Upper lobe of left lung (tissue), 6 donors: ENCODE measurements at regions not wholly inside any gene's neighbourhood (a gene's known extent, or its start where the extent isn't known, plus 50 kb on each side); places are given as distances from the start of the nearest gene placed in this dataset.

Experiments
- ATAC-seq, 2 donors: fragments of 200-7000 bp; cut with Tn5 transposase; one replicate each; pipeline ENCODE4 v1.9.1; 2022; ENCODE audit warnings: mild to moderate bottlenecking in 2 of 2, moderate library complexity in 2 of 2; ENCODE audit not compliant: low FRiP score in 2 of 2
- DNase-seq, 2 donors: peaks; one replicate each; pipeline ENCODE4 v3.0.0-alpha.2; 2019 to 2020
- H3K27ac ChIP-seq, 4 donors: fragments of 200-600 bp; sonication (generic); one replicate each; pipeline ENCODE4 v1.5.1; 2016 to 2019
- H3K27me3 ChIP-seq, 4 donors: fragments of 200-600 bp; sonication (generic); one replicate each; pipeline ENCODE4 v1.5.1; 2017 to 2019
- H3K36me3 ChIP-seq, 4 donors: fragments of 200-600 bp; sonication (generic); one replicate each; pipeline ENCODE4 v1.5.1; 2016 to 2019
- H3K4me1 ChIP-seq, 4 donors: fragments of 200-600 bp; sonication (generic); one replicate each; pipeline ENCODE4 v1.5.1; 2018 to 2019
- H3K4me3 ChIP-seq, 4 donors: fragments of 200-600 bp; sonication (generic); one replicate each; pipeline ENCODE4 v1.5.1; 2017 to 2019; ENCODE audit warnings: mild to moderate bottlenecking in 2 of 4, moderate library complexity in 1 of 4
- H3K9me3 ChIP-seq, 4 donors: fragments of 200-600 bp; sonication (generic); one replicate each; pipeline ENCODE4 v1.5.1; 2018 to 2019
- EP300 ChIP-seq, 4 donors: sonication (generic); formaldehyde crosslinking; IDR thresholded peaks; one replicate each; pipeline ENCODE4 v1.5.1; 2017; ENCODE audit warnings: antibody characterized with exemption in 4 of 4, control low read depth in 2 of 4
- POLR2A ChIP-seq, 4 donors: fragments of 450-650 bp; IDR thresholded peaks; one replicate each; pipeline ENCODE4 v1.5.1; 2016 to 2017; ENCODE audit warnings: antibody characterized with exemption in 4 of 4, mild to moderate bottlenecking in 2 of 4
- POLR2AphosphoS5 ChIP-seq, 2 donors: sonication (generic); formaldehyde crosslinking; IDR thresholded peaks; one replicate each; pipeline ENCODE4 v1.5.1; 2017; ENCODE audit warnings: antibody characterized with exemption in 2 of 2
- WGBS, 2 donors: methylation state at CpG; one replicate each; pipeline ENCODE4 v1.1.5; 2017 to 2018; 5-methylcytosine and 5-hydroxymethylcytosine counted together
- small RNA-seq, 4 donors: library from RNA; depleted of rRNA; stranded (forward); fragments of <200 nt; gene quantifications; one replicate each; pipeline ENCODE3, GENCODE V24; 2016
- TF ChIP-seq, protein P1 (sequence below), 6 experiments: fragments of 450-650 bp in 4 of 6; fragments of 200-600 bp in 2 of 6; sonication (generic) in 2 of 6; IDR thresholded peaks; one replicate each; pipeline ENCODE4 v1.5.1; 2016 to 2019; ENCODE audit warnings: antibody characterized with exemption in 6 of 6
- donor health status: DM: no; HTN: no; CAD: no; lungs with moderate emphysema.
- donor health status: DM: no; HTN: yes; CAD: no; lungs with severe emphysema.

DNA sequence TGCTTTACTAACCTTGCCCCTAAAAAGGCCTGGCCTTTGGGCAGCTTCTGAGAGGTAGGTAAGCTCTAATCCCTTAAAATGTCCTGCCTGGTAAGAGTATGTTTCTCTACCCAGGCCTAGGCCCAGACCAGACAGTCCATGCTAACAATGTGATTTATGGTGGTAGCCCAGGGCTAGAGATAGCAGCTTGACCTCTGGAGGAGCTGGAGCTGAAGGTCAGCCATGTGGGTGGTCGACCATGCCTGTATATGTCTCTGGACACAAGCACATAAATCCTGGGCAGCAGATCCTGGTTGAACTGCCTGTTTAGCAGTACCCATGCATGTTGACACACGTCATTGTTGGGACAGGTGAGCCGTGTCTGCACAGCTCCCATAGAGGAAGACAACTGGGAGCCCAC lies 62.1 kb upstream of the PHACTR1 start:
- no peaks in the 10 kb centered on the region for H3K36me3 ChIP-seq
- WGBS, 2 donors = 64 to 79% methylated on average over 3 of the region's 3 CpGs
- H3K4me1 ChIP-seq = no peaks in the 10 kb centered on the region
- DNase-seq (no peak), ATAC-seq (no peak)
- H3K27ac ChIP-seq = no peak overlapping the region
- H3K9me3 ChIP-seq = no peaks in the 10 kb centered on the region
- no peak overlapping the region for H3K4me3 ChIP-seq
- no peak for TF ChIP-seq EP300 (IDR thresholded peaks at IDR 0.05)
- TF ChIP-seq, protein P1, sequence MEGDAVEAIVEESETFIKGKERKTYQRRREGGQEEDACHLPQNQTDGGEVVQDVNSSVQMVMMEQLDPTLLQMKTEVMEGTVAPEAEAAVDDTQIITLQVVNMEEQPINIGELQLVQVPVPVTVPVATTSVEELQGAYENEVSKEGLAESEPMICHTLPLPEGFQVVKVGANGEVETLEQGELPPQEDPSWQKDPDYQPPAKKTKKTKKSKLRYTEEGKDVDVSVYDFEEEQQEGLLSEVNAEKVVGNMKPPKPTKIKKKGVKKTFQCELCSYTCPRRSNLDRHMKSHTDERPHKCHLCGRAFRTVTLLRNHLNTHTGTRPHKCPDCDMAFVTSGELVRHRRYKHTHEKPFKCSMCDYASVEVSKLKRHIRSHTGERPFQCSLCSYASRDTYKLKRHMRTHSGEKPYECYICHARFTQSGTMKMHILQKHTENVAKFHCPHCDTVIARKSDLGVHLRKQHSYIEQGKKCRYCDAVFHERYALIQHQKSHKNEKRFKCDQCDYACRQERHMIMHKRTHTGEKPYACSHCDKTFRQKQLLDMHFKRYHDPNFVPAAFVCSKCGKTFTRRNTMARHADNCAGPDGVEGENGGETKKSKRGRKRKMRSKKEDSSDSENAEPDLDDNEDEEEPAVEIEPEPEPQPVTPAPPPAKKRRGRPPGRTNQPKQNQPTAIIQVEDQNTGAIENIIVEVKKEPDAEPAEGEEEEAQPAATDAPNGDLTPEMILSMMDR (IDR thresholded peaks at IDR 0.05) = no peak
- no peaks in the 10 kb centered on the region for H3K27me3 ChIP-seq

DNA sequence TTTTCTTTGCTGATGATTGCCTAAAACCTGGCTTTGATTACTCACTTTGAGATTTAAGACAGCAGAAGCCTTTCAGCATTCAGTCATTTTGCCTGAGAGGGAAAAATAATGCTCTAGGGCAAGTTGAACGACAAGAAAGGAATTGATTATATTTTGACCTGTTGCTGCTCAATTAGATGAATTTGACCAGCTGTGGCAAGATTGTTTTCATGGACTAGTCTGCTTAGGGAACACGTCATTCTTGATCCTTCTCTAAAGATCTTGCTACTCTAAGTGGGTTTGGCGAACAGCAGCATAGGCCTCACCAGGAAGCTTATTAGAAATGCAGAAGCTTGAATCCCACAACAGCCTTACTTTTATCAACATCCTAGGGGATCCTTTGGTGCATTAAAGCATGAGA lies 59.7 kb upstream of the PHACTR1 start:
- no peak for DNase-seq
- TF ChIP-seq, protein P1 (IDR thresholded peaks at IDR 0.05) = no peak
- TF ChIP-seq EP300 (IDR thresholded peaks at IDR 0.05) (no peak), POLR2A (IDR thresholded peaks at IDR 0.05) (no peak), POLR2AphosphoS5 (IDR thresholded peaks at IDR 0.05) (no peak)
- no peaks in the 10 kb centered on the region for H3K9me3 ChIP-seq
- no peaks in the 10 kb centered on the region for H3K4me1 ChIP-seq
- no peak overlapping the region for H3K4me3 ChIP-seq
- ATAC-seq = no peak
- no peak overlapping the region for H3K27ac ChIP-seq
- H3K36me3 ChIP-seq = no peaks in the 10 kb centered on the region
- 71 to 79% methylated on average over 3 of the region's 3 CpGs for WGBS, 2 donors
- no peaks in the 10 kb centered on the region for H3K27me3 ChIP-seq

DNA sequence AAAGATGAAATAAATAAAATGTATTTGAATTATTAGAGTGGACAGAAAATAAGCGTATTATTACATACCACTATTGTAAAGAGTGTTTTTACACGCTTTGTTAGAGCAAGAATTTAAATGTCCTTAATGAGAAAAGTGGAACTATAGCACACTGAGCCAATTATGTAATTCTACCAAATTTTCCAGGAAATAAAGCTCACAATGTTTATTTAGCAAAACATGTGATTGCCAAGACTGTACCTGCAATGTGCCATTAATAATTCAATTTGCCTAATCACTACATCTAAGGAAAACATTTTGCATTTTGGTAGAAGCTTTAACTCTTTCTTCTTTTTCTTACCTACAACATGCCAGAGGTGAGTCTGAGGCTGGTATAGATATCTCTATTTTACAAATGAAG lies 58.7 kb upstream of the PHACTR1 start:
- ATAC-seq = no peak
- Histone ChIP-seq H3K9me3 (no peaks in the 10 kb centered on the region), H3K4me1 (no peaks in the 10 kb centered on the region), H3K27ac (no peak overlapping the region), H3K36me3 (no peaks in the 10 kb centered on the region), H3K27me3 (no peaks in the 10 kb centered on the region), H3K4me3 (no peak overlapping the region)
- no peak for DNase-seq
- 68 to 79% methylated on average over 2 of the region's 2 CpGs for whole genome bisulfite sequencing, 2 donors
- TF ChIP-seq POLR2A (IDR thresholded peaks at IDR 0.05) (no peak), EP300 (IDR thresholded peaks at IDR 0.05) (no peak), POLR2AphosphoS5 (IDR thresholded peaks at IDR 0.05) (no peak)
- TF ChIP-seq, protein P1 (IDR thresholded peaks at IDR 0.05) = no peak

DNA sequence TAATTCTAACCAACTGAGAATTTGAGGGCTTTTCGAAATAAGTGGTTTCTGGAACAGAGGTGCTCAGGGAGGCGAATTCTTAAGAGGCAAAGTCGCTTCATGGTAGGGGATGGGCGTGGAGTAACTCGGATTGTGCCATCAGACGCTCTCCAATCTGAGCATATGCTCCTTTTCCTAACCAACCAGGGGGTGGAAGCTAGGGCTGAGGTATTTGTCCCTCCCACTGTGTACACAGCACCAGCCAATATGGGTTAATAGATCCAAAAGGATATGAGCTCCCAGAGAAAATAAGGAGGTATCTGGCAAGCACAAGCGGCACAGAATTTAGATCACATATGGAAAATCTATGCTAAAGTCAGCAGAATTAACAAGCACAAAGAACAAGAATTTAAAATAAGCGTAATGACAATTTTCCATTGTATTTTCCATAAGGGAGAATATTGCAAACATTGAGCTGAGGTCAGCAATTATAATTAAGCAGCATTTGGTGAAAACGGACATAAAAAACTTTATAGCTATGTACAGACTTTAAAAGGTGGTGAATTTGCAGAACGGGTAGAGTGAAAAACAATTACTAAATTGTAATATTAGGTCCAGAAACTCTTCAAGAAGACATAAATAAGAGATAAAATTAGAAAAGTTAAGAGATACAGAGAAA lies 55.0 kb upstream of the PHACTR1 start:
- H3K4me3 ChIP-seq = no peak overlapping the region
- no peaks in the 10 kb centered on the region for H3K36me3 ChIP-seq
- ATAC-seq (no peak), DNase-seq (no peak)
- 87 to 89% methylated on average over 10 of the region's 10 CpGs for WGBS, 2 donors
- H3K9me3 ChIP-seq = no peaks in the 10 kb centered on the region
- TF ChIP-seq POLR2AphosphoS5 (IDR thresholded peaks at IDR 0.05) (no peak), EP300 (IDR thresholded peaks at IDR 0.05) (no peak), POLR2A (IDR thresholded peaks at IDR 0.05) (no peak)
- TF ChIP-seq, protein P1 (IDR thresholded peaks at IDR 0.05) = no peak
- H3K4me1 ChIP-seq = no peaks in the 10 kb centered on the region
- H3K27me3 ChIP-seq = no peaks in the 10 kb centered on the region
- H3K27ac ChIP-seq = no peak overlapping the region

Small RNA genes in the stretch of these regions (small RNA-seq; reads per million reads assigned to genes)
- 0 reads per million in 4 donors for gene RN7SKP293
